Stimulated activated CD4-positive, alpha-beta T cell treated with anti-CD3 and anti-CD28 coated beads, Interleukin-12 subunit alpha, Interleukin-12 subunit beta, amount 100 ng/mL, for 4 hours (primary cell): ENCODE measurements at regions not wholly inside any gene's neighbourhood (a gene's known extent, or its start where the extent isn't known, plus 50 kb on each side); places are given as distances from the start of the nearest gene placed in this dataset.

ENCODE experiments used
- DNase-seq: peaks from one replicate; pipeline ENCODE4 v3.0.0-alpha.2; 2020

DNA sequence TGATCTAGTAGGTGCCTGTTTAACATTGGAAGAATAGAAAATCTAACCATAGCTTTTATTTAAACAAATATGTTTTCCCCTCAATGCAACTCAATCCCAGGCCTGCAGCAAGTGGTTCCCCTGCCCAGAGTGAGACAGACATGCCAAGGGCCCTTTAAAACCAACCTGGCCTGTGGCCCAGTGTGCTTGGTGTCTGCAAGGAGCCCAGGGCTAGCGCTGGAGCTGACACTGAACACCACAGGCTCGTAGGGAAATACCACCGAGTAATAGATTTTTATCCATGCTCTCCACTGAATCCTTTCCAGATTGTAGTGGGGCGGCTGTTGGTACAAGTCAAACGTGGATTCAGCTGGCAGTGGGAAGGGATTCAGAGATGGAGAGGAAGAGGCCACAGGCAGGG, 95.6 kb upstream of the NRXN3 start:
- no peak for DNase-seq

DNA sequence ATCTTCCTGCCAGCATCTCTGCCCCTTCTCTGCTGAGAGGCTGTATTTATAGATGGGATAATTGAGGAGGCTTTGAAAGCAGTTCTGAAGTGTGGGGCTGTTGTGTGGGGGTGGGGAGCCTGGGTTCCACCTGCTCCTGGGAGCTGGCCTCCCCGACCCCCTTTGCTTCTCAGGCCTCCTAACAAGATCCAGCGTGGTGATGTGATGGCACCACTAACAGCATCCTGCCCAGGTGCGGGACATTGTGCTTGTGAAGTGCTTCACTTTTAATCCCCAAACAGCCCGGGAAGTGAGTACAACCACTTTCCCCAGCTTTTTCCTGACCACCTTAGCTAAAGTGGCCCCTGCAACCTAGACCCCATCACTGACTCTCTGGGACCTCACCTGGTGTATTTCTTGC, 95.1 kb upstream of the NRXN3 start:
- DNase-seq, result no peak

DNA sequence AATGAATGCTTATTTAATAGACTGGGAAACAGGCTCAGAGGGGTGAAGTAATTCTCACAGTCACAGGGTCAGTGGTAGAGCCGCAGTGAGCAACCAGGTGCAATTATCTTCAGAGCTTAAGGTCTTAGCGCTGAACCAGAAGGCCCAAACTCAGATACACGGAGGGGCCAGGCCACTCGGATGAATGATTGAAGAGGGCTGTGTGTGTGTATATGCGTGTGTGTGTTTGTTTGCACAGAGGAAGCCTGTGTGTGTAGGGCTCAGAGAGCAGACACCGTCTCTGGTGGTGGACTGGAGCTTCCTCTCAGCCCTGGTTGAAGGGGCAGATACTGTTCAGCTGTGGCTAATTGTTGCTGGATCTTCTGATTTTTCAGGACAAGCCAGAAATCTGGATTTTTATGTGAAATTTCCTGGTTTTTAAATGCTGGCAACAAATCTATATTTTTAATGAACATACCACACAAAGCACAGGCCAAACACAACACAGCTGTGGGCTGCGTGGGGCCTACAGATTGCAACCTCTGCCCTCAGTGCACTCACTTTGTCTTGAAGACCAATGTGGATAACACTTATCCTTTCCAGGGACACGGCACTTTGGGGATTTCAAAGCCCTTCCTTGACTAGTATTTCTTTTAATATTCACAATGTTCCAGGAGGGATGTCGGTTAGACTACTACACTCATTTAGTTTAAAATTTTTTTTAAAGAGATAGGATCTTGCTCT, 94.5 kb upstream of the NRXN3 start:
- DNase-seq, result no peak

DNA sequence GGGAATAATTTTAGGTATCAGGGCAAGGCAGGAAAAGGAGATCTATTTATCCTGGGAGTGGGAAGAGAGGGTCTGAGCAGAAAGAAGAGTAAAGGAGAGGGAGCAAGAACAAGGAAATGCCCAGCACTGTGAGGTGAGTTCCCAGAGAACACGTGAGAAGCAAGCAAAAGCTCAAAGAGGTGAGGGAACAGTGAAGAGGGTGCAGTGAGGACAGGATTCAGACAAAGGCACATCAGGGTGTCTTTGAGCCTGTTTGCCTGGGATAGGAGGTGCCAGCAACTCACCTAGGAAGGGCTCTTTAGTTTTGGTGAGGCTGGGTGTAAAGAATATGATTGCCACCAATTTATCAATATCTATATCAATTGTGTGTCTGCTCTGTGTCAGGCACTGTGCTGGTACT, 88.9 kb upstream of the NRXN3 start:
- no peak for DNase-seq

DNA sequence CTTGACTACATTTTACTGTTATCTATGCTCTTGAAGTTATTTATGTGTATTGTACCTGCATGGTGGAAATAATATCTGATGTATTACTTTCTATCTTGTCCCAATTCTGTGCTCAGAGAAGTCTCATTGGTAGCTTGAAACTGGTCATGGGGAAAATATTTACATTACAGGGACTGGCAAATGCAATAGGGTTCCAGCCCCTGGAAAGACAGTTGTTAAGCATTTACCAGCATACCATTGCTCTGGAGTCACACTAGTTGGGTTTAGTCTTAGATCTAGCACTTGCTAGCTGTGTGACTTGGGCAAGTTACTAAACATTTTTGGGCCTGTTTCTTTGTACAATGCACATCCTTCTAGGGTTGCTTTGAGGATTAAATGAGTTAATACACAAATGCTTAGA, 86.3 kb upstream of the NRXN3 start:
- DNase-seq, result no peak

DNA sequence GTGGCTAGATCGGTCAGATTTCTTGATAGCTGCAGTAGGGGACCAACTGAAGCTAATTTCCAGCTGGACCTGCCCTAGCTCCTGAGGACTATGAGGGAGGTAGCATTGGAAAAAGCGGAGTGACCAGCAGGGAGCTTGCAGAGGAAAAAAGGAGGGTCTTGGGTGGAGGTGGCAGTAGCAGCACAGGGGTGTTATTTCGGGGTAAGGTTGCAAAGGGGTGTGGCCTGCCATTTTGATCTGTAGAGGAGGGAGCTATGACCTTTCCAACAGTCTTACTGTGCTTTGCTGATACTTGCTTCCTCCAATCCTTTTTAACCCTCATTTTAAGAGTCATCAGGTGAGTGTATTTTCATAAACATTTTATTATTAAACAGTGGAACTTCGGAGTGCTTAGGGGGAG, 83.8 kb upstream of the NRXN3 start:
- no peak for DNase-seq

DNA sequence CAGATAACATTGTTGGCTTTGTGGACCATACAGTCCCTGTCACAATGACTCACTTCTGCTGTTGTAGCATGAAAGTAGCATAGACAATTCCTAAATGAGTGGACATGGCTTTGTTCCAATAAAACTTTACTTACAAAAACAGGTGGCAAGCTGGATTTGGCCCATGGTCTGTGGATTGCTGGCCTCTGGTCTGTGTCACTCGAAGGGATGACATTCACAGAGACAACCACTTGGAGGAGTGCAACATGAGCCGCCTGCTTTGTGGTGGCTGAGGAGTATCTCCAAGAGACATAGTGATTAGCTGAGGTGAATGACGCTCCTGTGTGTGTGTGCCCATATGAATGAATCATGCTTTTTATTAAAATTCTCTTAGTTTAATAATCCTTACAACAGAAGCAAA, 81.3 kb upstream of the NRXN3 start:
- DNase-seq, result no peak

DNA sequence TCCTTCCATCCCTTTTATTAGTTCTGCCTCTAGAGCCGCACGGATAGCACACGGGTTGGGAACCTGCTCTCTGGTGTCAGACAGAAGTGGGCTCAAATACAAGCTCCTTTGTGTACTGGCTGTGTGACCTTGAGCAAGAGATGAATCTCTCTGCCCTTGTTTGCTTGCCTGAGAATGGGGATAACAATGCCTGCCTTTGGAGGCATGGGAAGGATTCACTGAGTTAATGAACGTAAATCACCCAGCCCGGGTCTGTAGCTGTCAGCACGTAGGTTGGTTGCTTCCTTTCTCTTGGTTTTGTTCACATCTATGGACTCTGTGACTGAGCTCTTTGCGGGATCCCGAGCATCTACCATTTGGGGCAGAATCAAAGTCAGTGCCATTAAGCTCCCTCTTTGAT, 79.3 kb upstream of the NRXN3 start:
- DNase-seq, result no peak

DNA sequence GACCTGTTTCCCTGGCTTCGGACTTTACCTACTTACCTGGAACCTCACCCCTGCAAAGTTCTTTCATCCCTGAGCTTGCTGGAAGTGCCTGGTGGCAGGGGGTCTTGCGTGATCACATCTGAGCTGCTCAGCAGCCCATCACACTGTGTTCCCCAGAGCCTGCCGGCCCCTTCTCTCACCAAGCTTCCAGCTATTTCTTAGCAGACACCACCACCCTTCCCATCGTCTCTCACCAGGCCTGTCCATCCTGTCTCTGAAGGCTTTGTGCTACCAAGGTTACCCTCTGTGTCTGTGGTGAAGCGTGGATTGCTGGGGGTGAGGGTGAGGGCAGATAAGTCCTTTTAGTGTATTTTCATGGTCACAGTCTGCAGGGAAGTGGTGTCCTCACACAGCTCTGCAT, 78.8 kb upstream of the NRXN3 start:
- no peak for DNase-seq

DNA sequence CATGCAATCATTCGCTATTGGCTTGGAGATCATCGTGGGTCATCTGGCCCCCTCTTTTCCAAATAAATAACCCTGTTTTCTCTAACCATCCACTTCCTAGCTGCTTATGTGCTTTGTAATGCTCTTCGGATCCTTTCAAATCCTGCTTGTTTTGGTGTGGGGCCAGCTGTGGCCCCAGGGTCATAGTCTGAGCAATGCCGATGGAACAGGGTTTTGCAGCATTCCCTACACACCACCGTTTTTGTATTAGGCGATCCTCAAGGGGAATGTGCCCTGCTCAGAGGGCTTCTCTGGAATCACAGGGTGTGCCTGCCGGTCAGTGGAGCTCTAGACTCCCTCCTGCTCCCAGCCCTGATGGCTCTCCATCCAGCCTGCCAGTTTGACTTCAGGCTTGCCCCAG, 78.1 kb upstream of the NRXN3 start:
- DNase-seq, result no peak

DNA sequence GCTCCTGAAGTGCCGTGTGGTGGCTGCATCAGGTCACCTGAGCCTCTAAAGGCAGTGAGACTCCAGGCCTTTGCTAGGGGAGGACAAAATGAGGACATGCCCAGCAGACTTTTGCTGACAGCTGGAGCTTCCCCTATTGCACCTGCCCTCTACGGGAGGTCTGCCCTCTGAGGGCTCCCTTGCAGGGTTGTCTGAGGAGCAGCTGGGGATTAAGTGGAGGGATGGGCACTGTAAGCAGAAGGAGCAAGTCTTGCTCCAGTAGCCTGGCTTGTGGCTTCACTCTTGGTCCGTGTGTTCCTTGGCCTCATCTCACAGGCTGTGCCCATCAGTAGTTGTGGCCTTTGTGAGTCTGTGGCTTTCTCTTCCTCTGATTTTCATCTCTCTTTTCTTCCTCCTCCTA, 66.9 kb upstream of the NRXN3 start:
- no peak for DNase-seq

DNA sequence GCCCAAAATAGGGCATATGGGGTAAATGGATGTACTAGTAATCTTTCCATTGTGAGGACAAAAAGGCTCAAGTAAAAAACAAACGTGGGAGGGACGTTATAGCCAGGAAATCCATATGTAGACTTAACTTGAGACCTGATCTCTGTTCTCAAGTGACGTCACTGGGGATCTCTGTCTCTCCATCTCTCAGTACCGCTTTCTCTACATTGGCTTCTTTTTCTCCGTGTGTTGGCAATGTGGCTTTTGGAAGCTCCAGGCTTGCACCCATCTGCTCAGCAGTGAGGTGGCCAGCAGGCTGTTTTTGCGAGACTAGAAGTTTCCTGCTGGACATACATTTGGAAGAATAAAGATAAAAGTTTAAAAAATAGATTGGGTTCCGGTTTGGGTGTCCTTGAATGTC, 66.0 kb upstream of the NRXN3 start:
- DNase-seq, result no peak

DNA sequence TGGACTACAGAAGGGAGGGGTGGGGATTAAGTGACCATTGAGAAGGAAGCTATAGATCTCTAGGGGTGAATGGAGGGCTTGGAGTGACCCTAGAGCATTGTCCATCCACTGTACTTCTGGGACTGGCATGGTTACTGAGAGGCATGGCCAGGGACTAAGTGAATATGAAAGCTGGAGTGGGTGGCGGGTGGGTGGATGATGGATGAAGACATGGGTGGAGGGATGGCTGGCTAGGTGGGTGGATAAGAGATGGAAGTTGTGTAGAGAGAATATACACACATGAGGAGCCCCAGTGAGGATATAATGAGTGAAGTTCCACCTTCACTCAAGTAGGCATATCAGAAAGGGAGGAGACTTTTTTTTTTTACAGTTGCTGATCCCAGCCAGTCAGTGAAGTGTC, 65.5 kb upstream of the NRXN3 start:
- DNase-seq, result no peak

DNA sequence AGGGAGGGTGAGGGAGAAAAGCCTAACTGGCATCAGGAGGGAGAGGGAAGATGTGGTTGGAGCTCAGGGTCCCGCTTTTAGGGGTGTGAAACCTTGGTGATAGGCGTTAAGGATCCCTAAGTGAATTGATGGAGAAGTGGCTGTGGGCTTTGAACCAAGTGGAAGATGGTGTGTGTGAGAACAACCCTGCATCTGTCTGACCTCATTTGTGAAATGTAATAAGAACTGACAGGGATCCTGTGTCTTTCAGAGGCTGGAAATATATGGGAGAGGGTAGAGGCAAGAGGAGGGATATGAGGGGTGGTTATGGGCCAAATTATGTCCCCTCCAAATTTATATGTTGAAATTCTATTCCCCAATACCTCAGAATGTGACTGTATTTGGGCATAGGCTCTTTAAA, 63.8 kb upstream of the NRXN3 start:
- no peak for DNase-seq

DNA sequence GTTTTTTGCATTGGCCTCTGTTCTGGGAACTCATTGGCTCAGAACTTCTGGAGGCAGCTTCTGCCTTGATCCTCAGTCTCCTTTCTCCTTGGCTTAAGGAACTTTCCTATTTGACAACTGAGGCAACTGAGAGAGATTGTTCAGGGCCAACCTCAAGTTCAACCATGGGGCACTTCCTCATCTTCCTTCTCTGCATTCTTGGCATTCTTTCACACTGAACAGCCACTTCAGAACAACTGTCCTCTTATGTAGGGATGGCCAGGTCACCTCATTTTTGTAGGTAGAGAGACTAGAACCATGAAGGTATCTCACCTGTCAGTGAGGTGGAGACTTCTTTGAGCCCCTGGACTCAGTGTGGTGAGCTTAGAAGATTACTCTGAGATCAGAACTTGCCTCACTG, 63.0 kb upstream of the NRXN3 start:
- no peak for DNase-seq

DNA sequence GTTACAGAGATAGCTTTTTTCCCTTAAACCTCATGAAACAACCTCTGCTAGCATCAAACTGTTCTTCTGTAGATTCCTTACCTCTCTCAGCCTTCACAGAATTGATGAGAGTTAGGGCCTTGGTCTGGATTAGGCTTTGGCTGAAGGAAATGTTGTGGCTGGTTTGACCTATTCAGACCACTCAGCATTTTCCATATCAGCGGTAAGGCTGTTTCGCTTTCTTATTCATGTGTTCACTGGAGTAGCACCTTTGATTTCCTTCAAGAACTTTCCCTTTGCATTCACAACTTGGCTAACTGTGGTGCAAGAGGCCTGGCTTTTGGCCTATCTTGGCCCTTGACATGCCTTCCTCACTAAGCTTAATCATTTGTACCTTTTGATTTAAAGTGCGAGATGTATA, 50.7 kb upstream of the NRXN3 start:
- DNase-seq, result no peak
